IPS-15b (cell line): ENCODE measurements at regions not wholly inside any gene's neighbourhood (a gene's known extent, or its start where the extent isn't known, plus 50 kb on each side); places are given as distances from the start of the nearest gene placed in this dataset.

Source experiments
- H3K27me3 ChIP-seq: one replicate; pipeline ENCODE4 v1.6.1; 2013; ENCODE audit warnings: low read length; ENCODE audit not compliant: control insufficient read depth, insufficient read depth
- H3K36me3 ChIP-seq: one replicate; pipeline ENCODE4 v1.6.1; 2013; ENCODE audit warnings: low read length; ENCODE audit not compliant: control insufficient read depth, insufficient read depth
- H3K4me1 ChIP-seq: one replicate; pipeline ENCODE4 v1.6.1; 2013; ENCODE audit warnings: mild to moderate bottlenecking, low read length; ENCODE audit not compliant: control insufficient read depth, insufficient read depth
- H3K4me3 ChIP-seq: one replicate; pipeline ENCODE4 v1.5.1; 2013; ENCODE audit warnings: low read depth, low read length
- H3K9ac ChIP-seq: one replicate; pipeline ENCODE4 v1.6.1; 2013; ENCODE audit warnings: low read depth, mild to moderate bottlenecking, low read length
- H3K9me3 ChIP-seq: one replicate; pipeline ENCODE4 v1.6.1; 2013; ENCODE audit warnings: mild to moderate bottlenecking, low read length; ENCODE audit not compliant: control insufficient read depth, insufficient read depth

DNA sequence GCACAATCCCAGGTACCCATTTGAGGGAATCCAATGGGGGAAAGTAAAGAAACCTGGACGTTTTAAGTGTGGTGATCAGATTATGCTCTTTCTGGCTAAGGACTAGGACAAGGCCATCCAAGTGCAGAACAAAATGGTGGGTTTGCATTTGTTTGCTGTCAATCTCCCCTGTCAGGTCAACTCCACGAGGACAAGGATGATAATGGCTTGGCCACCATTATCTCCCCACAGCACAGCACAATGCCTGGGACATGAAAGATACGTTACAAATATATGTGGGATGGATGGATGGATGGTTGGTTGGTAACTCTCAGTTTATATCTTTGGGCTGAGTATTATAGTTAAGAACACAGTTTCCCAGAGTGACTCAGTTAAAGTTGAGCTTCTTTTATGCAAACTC, 526.9 kb downstream of the NPIPA7 start:
- no peaks in the 10 kb centered on the region for H3K27me3 ChIP-seq
- no peak overlapping the region for H3K4me3 ChIP-seq
- no peak overlapping the region for H3K9ac ChIP-seq
- H3K4me1 ChIP-seq, result no peaks in the 10 kb centered on the region
- H3K9me3 ChIP-seq, result no peaks in the 10 kb centered on the region
- H3K36me3 ChIP-seq, result no peaks in the 10 kb centered on the region

DNA sequence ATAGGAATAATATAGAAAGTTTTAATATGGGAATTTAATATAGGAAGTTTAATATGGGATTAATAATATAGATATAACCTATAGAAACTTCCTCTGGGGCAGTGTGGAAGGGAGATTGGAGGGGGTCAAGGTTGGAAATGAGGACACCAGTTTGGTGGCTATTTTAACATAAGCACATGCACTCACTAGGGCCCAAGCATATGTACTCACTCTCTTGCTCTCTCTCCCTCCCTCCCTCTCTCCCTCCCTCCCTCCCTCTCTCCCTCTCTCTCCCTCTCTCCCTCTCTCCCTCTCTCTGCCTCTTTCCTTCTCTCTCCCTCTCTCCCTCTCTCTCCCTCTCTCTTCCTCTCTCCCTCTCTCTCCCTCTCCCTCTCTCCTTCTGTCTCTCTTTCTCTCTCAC, 528.1 kb downstream of the NPIPA7 start:
- Histone ChIP-seq H3K4me3 (no peak overlapping the region), H3K27me3 (no peaks in the 10 kb centered on the region), H3K36me3 (no peaks in the 10 kb centered on the region), H3K9ac (no peak overlapping the region), H3K9me3 (no peaks in the 10 kb centered on the region), H3K4me1 (no peaks in the 10 kb centered on the region)

- no peak overlapping the region for H3K4me3 ChIP-seq
- H3K36me3 ChIP-seq, result no peaks in the 10 kb centered on the region
- no peak overlapping the region for H3K9ac ChIP-seq
- H3K9me3 ChIP-seq, result no peaks in the 10 kb centered on the region
- H3K4me1 ChIP-seq, result no peaks in the 10 kb centered on the region
- H3K27me3 ChIP-seq, result no peaks in the 10 kb centered on the region
Observed at GRCh38 chr16:16908077-16908476, 529.1 kb downstream of the NPIPA7 start.

DNA sequence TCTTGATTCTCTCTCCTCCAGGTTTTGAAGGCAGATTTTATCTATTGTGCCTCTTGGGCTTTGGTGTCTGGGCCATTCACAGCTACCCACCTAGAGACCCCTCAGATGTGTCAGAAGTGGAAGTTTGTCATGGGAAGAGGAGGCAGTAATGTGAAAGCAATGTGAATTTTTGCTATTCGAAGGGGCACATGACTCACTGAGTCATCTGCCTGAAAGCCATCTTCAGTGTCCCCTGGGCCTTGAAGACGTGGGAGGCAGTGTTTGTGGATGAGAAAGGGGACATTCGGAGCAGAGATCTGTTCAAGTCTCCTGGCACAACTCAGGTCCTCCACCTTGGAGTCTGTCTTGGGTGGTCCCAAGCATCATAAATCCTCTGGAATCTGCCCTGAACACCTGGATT, 530.2 kb downstream of the NPIPA7 start:
- H3K4me1 ChIP-seq, result no peaks in the 10 kb centered on the region
- H3K36me3 ChIP-seq, result no peaks in the 10 kb centered on the region
- no peaks in the 10 kb centered on the region for H3K27me3 ChIP-seq

DNA sequence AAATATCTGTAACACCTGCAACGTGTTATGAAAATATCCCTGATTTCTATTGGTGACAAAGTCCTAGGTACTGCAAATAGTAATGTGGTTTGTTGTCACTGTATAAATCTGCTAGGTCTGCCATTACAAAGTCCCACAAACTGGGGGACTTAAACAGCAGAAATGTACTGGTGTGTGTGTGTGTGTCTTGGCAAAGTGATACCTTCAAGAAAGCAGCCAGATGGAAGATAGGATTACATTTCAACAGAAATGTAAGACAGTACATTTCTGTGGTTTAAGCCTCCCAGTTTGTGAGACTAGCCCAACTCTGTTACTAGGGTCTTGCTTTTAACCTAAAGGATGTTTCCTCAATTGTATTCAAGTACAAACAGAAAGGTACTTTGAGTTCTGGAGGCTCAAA, 531.7 kb downstream of the NPIPA7 start:
- Histone ChIP-seq H3K4me3 (no peak overlapping the region), H3K9me3 (no peaks in the 10 kb centered on the region), H3K36me3 (no peaks in the 10 kb centered on the region), H3K9ac (no peak overlapping the region), H3K4me1 (no peaks in the 10 kb centered on the region), H3K27me3 (no peaks in the 10 kb centered on the region)

More for the DNA sequence above, 530.2 kb downstream of the NPIPA7 start:
- Histone ChIP-seq H3K9ac (no peak overlapping the region), H3K4me3 (no peak overlapping the region), H3K9me3 (no peaks in the 10 kb centered on the region)

DNA sequence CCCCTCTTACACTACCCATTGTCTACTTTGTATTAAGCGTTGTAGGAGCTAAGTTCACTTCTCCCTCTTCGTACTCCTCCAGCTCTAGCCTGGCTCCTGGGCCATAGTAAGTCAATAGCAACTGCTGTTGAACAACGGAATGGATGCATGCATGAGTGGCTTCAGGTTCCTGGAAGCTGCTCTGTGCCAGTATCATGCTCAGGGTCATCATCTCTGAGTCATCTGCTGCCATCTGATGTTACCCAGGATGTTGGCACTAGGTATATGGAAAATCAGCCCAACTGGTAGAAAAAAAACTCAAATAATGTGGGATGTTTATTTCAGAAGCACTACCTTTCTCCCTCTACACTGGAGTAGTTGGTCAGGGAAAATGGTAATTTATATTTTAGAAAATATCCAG, 536.8 kb downstream of the NPIPA7 start:
- H3K36me3 ChIP-seq, result no peaks in the 10 kb centered on the region

GRCh38 chr16:16917191-16917785, 538.3 kb downstream of the NPIPA7 start:
- no peak overlapping the region for H3K9ac ChIP-seq
- H3K9me3 ChIP-seq, result no peaks in the 10 kb centered on the region
- H3K27me3 ChIP-seq, result no peaks in the 10 kb centered on the region
- no peaks in the 10 kb centered on the region for H3K36me3 ChIP-seq
- H3K4me1 ChIP-seq, result peaks cover 3% of the 10 kb centered on the region
- no peak overlapping the region for H3K4me3 ChIP-seq

More for the DNA sequence above, 536.8 kb downstream of the NPIPA7 start:
- Histone ChIP-seq H3K9me3 (no peaks in the 10 kb centered on the region), H3K4me1 (no peaks in the 10 kb centered on the region), H3K9ac (no peak overlapping the region), H3K27me3 (no peaks in the 10 kb centered on the region), H3K4me3 (no peak overlapping the region)

- Histone ChIP-seq H3K9ac (no peak overlapping the region), H3K4me1 (peaks cover 3% of the 10 kb centered on the region), H3K4me3 (no peak overlapping the region), H3K9me3 (no peaks in the 10 kb centered on the region), H3K36me3 (no peaks in the 10 kb centered on the region), H3K27me3 (no peaks in the 10 kb centered on the region)
Observed at GRCh38 chr16:16923479-16923878, 544.5 kb downstream of the NPIPA7 start.

DNA sequence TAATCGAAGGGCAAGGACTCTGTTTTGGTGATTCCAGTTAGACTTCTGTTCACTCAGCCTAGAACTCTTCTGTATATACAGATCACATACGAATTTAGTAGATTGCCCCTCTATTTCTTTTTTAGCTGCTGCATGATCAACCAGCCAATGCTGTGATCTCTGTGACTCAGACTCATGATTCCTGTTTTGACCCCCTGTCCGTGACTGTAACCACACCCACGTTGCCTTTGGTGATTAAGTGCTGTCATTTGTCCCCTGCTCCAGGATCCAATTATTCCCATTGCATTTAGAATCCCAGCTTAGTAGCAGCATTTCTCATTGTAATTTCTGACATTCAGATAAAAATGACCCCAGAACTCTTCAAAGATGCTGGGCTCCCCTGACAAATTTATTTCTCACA, 545.7 kb downstream of the NPIPA7 start:
- H3K4me3 ChIP-seq, result no peak overlapping the region
- H3K9ac ChIP-seq, result no peak overlapping the region
- no peaks in the 10 kb centered on the region for H3K27me3 ChIP-seq
- peaks cover 3% of the 10 kb centered on the region for H3K4me1 ChIP-seq
- H3K9me3 ChIP-seq, result no peaks in the 10 kb centered on the region
- no peaks in the 10 kb centered on the region for H3K36me3 ChIP-seq

- Histone ChIP-seq H3K4me1 (peaks cover 3% of the 10 kb centered on the region), H3K27me3 (no peaks in the 10 kb centered on the region)
Observed at GRCh38 chr16:16925432-16925831, 545.3 kb downstream of the XYLT1 start.

GRCh38 chr16:16928532-16929109, 542.1 kb downstream of the XYLT1 start:
- Histone ChIP-seq H3K4me3 (no peak overlapping the region), H3K27me3 (no peaks in the 10 kb centered on the region), H3K36me3 (no peaks in the 10 kb centered on the region)

More at GRCh38 chr16:16925432-16925831, 545.3 kb downstream of the XYLT1 start:
- H3K9ac ChIP-seq, result no peak overlapping the region
- no peak overlapping the region for H3K4me3 ChIP-seq
- H3K36me3 ChIP-seq, result no peaks in the 10 kb centered on the region
- H3K9me3 ChIP-seq, result no peaks in the 10 kb centered on the region

GRCh38 chr16:16930309-16931000, 540.3 kb downstream of the XYLT1 start:
- Histone ChIP-seq H3K4me1 (no peaks in the 10 kb centered on the region), H3K9me3 (no peaks in the 10 kb centered on the region), H3K36me3 (no peaks in the 10 kb centered on the region), H3K9ac (no peak overlapping the region), H3K4me3 (no peak overlapping the region), H3K27me3 (no peaks in the 10 kb centered on the region)

More at GRCh38 chr16:16928532-16929109, 542.1 kb downstream of the XYLT1 start:
- H3K9ac ChIP-seq, result no peak overlapping the region
- no peaks in the 10 kb centered on the region for H3K4me1 ChIP-seq
- no peaks in the 10 kb centered on the region for H3K9me3 ChIP-seq
